ENCODE measurements at regions not wholly inside any gene's neighbourhood (a gene's known extent, or its start where the extent isn't known, plus 50 kb on each side); places are given as distances from the start of the nearest gene placed in this dataset.

- TF ChIP-seq, protein P1, sequence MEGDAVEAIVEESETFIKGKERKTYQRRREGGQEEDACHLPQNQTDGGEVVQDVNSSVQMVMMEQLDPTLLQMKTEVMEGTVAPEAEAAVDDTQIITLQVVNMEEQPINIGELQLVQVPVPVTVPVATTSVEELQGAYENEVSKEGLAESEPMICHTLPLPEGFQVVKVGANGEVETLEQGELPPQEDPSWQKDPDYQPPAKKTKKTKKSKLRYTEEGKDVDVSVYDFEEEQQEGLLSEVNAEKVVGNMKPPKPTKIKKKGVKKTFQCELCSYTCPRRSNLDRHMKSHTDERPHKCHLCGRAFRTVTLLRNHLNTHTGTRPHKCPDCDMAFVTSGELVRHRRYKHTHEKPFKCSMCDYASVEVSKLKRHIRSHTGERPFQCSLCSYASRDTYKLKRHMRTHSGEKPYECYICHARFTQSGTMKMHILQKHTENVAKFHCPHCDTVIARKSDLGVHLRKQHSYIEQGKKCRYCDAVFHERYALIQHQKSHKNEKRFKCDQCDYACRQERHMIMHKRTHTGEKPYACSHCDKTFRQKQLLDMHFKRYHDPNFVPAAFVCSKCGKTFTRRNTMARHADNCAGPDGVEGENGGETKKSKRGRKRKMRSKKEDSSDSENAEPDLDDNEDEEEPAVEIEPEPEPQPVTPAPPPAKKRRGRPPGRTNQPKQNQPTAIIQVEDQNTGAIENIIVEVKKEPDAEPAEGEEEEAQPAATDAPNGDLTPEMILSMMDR (IDR thresholded peaks at IDR 0.05; ENCODE audit: borderline replicate concordance) = no peak
- Histone ChIP-seq H3K4me3 (no peak overlapping the region), H3K9me3 (replicated peaks) (peaks cover 32% of the 10 kb centered on the region), H3K27me3 (ENCODE audit: low read depth) (no peaks in the 10 kb centered on the region), H3K27ac (replicated peaks) (no peak overlapping the region), H3K4me1 (no peaks in the 10 kb centered on the region), H3K36me3 (no peaks in the 10 kb centered on the region)
- intact Hi-C loops (cut with micrococcal nuclease) = no loop called here
- DNase-seq = no peak
These were observed 128.3 kb upstream of the CARMIL1 start for GRCh38 chr6:25150863-25151262.

- Histone ChIP-seq H3K36me3 (no peaks in the 10 kb centered on the region), H3K27ac (replicated peaks) (no peak overlapping the region), H3K4me3 (no peak overlapping the region), H3K27me3 (ENCODE audit: low read depth) (no peaks in the 10 kb centered on the region), H3K9me3 (replicated peaks) (peaks cover 39% of the 10 kb centered on the region), H3K4me1 (no peaks in the 10 kb centered on the region)
- intact Hi-C loops (cut with micrococcal nuclease) = no loop called here
- no peak for DNase-seq
- TF ChIP-seq, protein P1 (IDR thresholded peaks at IDR 0.05; ENCODE audit: borderline replicate concordance) = no peak
These were observed 126.1 kb upstream of the CARMIL1 start for GRCh38 chr6:25153079-25153478.

DNA sequence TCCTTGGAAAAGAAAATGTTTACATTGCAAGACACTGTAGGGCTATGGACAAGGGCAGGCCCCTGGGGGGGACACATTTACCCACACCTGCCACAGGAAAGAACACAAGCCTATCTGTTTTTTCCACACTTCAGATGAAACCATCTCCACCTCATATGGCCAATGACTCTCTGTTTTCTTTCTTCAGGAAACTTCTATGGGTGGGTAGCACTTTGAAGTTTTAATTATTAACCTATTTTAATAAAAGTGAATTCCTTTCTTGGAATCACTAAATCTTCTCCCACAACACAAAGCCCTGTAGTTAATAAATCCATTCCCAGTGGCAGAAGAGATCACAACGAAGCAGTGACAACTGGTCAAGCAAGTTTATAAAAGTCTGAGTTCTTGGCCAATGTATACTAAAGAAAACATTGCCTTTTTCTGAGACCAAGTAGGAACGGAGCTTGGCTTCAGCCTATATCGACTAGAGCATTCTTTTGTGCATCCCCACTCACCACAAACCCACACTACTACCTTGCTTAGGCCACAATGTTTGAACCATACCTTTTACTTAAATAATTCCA, 125.1 kb upstream of the CARMIL1 start:
- no peaks in the 10 kb centered on the region for H3K4me1 ChIP-seq
- TF ChIP-seq, protein P1 (IDR thresholded peaks at IDR 0.05; ENCODE audit: borderline replicate concordance) = no peak
- no peak overlapping the region for H3K27ac ChIP-seq (replicated peaks)
- no peak overlapping the region for H3K4me3 ChIP-seq
- no peak for DNase-seq
- peaks cover 38% of the 10 kb centered on the region for H3K9me3 ChIP-seq (replicated peaks)
- no peaks in the 10 kb centered on the region for H3K27me3 ChIP-seq (ENCODE audit: low read depth)
- intact Hi-C loops (cut with micrococcal nuclease) = no loop called here
- H3K36me3 ChIP-seq = no peaks in the 10 kb centered on the region

GRCh38 chr6:25155211-25155610, 124.0 kb upstream of the CARMIL1 start:
- DNase-seq = no peak
- no peak overlapping the region for H3K27ac ChIP-seq (replicated peaks)
- H3K36me3 ChIP-seq = no peaks in the 10 kb centered on the region
- H3K4me1 ChIP-seq = no peaks in the 10 kb centered on the region
- intact Hi-C loops (cut with micrococcal nuclease) = no loop called here
- H3K27me3 ChIP-seq (ENCODE audit: low read depth) = no peaks in the 10 kb centered on the region
- H3K9me3 ChIP-seq (replicated peaks) = peaks cover 39% of the 10 kb centered on the region
- H3K4me3 ChIP-seq = no peak overlapping the region
- TF ChIP-seq, protein P1 (IDR thresholded peaks at IDR 0.05; ENCODE audit: borderline replicate concordance) = no peak

- Histone ChIP-seq H3K4me1 (no peaks in the 10 kb centered on the region), H3K4me3 (no peak overlapping the region), H3K27ac (replicated peaks) (no peak overlapping the region), H3K9me3 (replicated peaks) (peaks cover 35% of the 10 kb centered on the region), H3K27me3 (ENCODE audit: low read depth) (no peaks in the 10 kb centered on the region), H3K36me3 (no peaks in the 10 kb centered on the region)
- no peak for DNase-seq
- intact Hi-C loops (cut with micrococcal nuclease) = no loop called here
- TF ChIP-seq, protein P1 (IDR thresholded peaks at IDR 0.05; ENCODE audit: borderline replicate concordance) = no peak
These were observed 123.1 kb upstream of the CARMIL1 start for GRCh38 chr6:25156123-25156522.

All from left ventricle myocardium inferior (tissue), 1 donor.